ENCODE measurements at regions not wholly inside any gene's neighbourhood (a gene's known extent, or its start where the extent isn't known, plus 50 kb on each side); places are given as distances from the start of the nearest gene placed in this dataset.

- intact Hi-C loops (cut with micrococcal nuclease; ENCODE audit: unreplicated experiment): no loop called here
- no peaks in the 10 kb centered on the region for H3K36me3 ChIP-seq (ENCODE audit: control insufficient read depth, insufficient read depth, low read length)
- H3K9me3 ChIP-seq (ENCODE audit: control insufficient read depth, insufficient read depth, low read depth, low read length): no peaks in the 10 kb centered on the region
- CTCF ChIA-PET: no interaction called here
- TF ChIP-seq TCF7L2 (IDR thresholded peaks at IDR 0.05; ENCODE audit: low read depth, low read length) (no peak), SIN3A (IDR thresholded peaks at IDR 0.05; ENCODE audit: borderline replicate concordance, insufficient read depth, low read depth, low read length) (no peak), CTCF (IDR thresholded peaks at IDR 0.05) (no peak), POLR2AphosphoS5 (IDR thresholded peaks at IDR 0.05; ENCODE audit: low read depth, low read length) (no peak)
- TF ChIP-seq, protein P1, sequence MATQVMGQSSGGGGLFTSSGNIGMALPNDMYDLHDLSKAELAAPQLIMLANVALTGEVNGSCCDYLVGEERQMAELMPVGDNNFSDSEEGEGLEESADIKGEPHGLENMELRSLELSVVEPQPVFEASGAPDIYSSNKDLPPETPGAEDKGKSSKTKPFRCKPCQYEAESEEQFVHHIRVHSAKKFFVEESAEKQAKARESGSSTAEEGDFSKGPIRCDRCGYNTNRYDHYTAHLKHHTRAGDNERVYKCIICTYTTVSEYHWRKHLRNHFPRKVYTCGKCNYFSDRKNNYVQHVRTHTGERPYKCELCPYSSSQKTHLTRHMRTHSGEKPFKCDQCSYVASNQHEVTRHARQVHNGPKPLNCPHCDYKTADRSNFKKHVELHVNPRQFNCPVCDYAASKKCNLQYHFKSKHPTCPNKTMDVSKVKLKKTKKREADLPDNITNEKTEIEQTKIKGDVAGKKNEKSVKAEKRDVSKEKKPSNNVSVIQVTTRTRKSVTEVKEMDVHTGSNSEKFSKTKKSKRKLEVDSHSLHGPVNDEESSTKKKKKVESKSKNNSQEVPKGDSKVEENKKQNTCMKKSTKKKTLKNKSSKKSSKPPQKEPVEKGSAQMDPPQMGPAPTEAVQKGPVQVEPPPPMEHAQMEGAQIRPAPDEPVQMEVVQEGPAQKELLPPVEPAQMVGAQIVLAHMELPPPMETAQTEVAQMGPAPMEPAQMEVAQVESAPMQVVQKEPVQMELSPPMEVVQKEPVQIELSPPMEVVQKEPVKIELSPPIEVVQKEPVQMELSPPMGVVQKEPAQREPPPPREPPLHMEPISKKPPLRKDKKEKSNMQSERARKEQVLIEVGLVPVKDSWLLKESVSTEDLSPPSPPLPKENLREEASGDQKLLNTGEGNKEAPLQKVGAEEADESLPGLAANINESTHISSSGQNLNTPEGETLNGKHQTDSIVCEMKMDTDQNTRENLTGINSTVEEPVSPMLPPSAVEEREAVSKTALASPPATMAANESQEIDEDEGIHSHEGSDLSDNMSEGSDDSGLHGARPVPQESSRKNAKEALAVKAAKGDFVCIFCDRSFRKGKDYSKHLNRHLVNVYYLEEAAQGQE (IDR thresholded peaks at IDR 0.05; ENCODE audit: insufficient read depth in 1 of 2, low read depth in 2 of 2, low read length in 1 of 2): no peak
- no peak overlapping the region for H3K27ac ChIP-seq (ENCODE audit: low read length)
- no peak overlapping the region for H3K4me3 ChIP-seq (ENCODE audit: low read depth in 2 of 2, low read length in 2 of 2)
- no TSS peak for BruUV-seq (replicated peaks)
- H3K27me3 ChIP-seq (ENCODE audit: control insufficient read depth, insufficient read depth, low read length): no peaks in the 10 kb centered on the region
- ATAC-seq (no peak), DNase-seq (ENCODE audit: low read depth, low spot score) (no peak)
- H3K4me1 ChIP-seq (ENCODE audit: control insufficient read depth, insufficient read depth, low read length): no peaks in the 10 kb centered on the region
- POLR2A ChIA-PET: no interaction called here
- in situ Hi-C loops (cut with HindIII; ENCODE audit: low pct_unique_long_range_greater_than_20kb, low sequenced_read_pairs): no loop called here
These were observed 609.0 kb downstream of the ZNF385D start for GRCh38 chr3:21142031-21142430.

DNA sequence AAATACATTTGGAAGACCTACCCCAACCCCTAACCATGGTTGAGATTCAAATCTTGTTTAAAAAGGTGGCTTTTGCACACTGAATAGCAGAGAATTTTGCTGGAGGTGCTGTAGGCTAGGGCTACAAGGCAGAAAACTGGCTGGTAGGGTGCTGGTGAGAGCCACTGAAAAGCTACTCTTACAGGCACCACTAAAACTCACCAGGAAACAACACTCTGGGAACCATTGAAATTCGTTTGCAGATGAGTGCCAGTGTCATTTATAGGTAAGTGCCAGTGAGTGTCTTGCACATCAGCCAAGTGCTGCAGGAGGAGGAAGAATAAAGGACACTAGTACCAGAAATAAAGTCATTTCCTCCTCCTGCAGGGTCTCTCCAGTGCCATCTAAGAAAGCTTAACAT is 610.2 kb downstream of the ZNF385D start:
- ATAC-seq: no peak

More for the DNA sequence above, 610.2 kb downstream of the ZNF385D start:
- ChIA-PET POLR2A (no interaction called here), CTCF (no interaction called here)
- Histone ChIP-seq H3K27me3 (ENCODE audit: control insufficient read depth, insufficient read depth, low read length) (no peaks in the 10 kb centered on the region), H3K4me3 (ENCODE audit: low read depth in 2 of 2, low read length in 2 of 2) (no peak overlapping the region), H3K9me3 (ENCODE audit: control insufficient read depth, insufficient read depth, low read depth, low read length) (no peaks in the 10 kb centered on the region), H3K4me1 (ENCODE audit: control insufficient read depth, insufficient read depth, low read length) (no peaks in the 10 kb centered on the region), H3K27ac (ENCODE audit: low read length) (no peak overlapping the region), H3K36me3 (ENCODE audit: control insufficient read depth, insufficient read depth, low read length) (no peaks in the 10 kb centered on the region)
- BruUV-seq (replicated peaks): no TSS peak
- intact Hi-C loops (cut with micrococcal nuclease; ENCODE audit: unreplicated experiment): no loop called here
- TF ChIP-seq TCF7L2 (IDR thresholded peaks at IDR 0.05; ENCODE audit: low read depth, low read length) (no peak), SIN3A (IDR thresholded peaks at IDR 0.05; ENCODE audit: borderline replicate concordance, insufficient read depth, low read depth, low read length) (no peak), POLR2AphosphoS5 (IDR thresholded peaks at IDR 0.05; ENCODE audit: low read depth, low read length) (no peak), CTCF (IDR thresholded peaks at IDR 0.05) (no peak)
- TF ChIP-seq, protein P1 (IDR thresholded peaks at IDR 0.05; ENCODE audit: insufficient read depth in 1 of 2, low read depth in 2 of 2, low read length in 1 of 2): no peak
- in situ Hi-C loops (cut with HindIII; ENCODE audit: low pct_unique_long_range_greater_than_20kb, low sequenced_read_pairs): no loop called here
- no peak for DNase-seq (ENCODE audit: low read depth, low spot score)

Measured in Panc1 (cell line).